HepG2 (cell line): ENCODE measurements at regions not wholly inside any gene's neighbourhood (a gene's known extent, or its start where the extent isn't known, plus 50 kb on each side); places are given as distances from the start of the nearest gene placed in this dataset.

Experiments
- ATAC-seq: fragments of 200-7000 bp; cut with Tn5 transposase; 3 replicates; pipeline ENCODE4 v1.9.1; 2020; ENCODE audit warnings: mild to moderate bottlenecking, moderate library complexity
- BruUV-seq: library from RNA; stranded (reverse); fragments of 400-500 nt; replicated peaks from 2 replicates; lab custom pipeline; 2021; lab: Mats Ljungman, UMichigan
- CTCF ChIA-PET: fragments of 300-600 bp; formaldehyde crosslinking; extraction: SDS; loops from one replicate; lab custom pipeline; 2021; ENCODE audit warnings: low total read pairs, inconsistent platforms, low intra/inter-chr PET ratio; lab: Yijun Ruan, JAX
- POLR2A ChIA-PET: fragments of 350-600 bp; sonication (Branson Sonifier 250); formaldehyde crosslinking; loops from one replicate; lab custom pipeline; 2020; ENCODE audit warnings: antibody characterized with exemption, inconsistent platforms; lab: Yijun Ruan, JAX
- DNase-seq: peaks from one replicate; pipeline ENCODE4 v3.0.0-alpha.2; 2015; ENCODE audit warnings: low spot score
- FAIRE-seq: peaks from 3 replicates; lab custom pipeline; 2011; peaks lifted over from hg19 to GRCh38; lab: Jason Lieb, UNC
- H2AFZ ChIP-seq: one replicate; pipeline ENCODE4 v1.6.1; 2011; ENCODE audit warnings: low read length, inconsistent platforms
- H3K27ac ChIP-seq: fragments of 300-600 bp; 3 replicates; pipeline ENCODE4 v1.8.0; 2011; ENCODE audit warnings: mixed run types, mild to moderate bottlenecking, mixed read lengths, low read length, inconsistent platforms; ENCODE audit not compliant: insufficient read depth; ENCODE audit errors: extremely low read length
- H3K27me3 ChIP-seq, 2 experiments: fragments of 200-600 bp in 1 of 2; 2 replicates in 1 of 2; 3 replicates in 1 of 2; pipeline versions ENCODE4 v1.6.0 to v1.8.0; 2011; ENCODE audit warnings: low read length in 2 of 2, mild to moderate bottlenecking in 2 of 2, moderate library complexity in 2 of 2, inconsistent platforms in 1 of 2; ENCODE audit not compliant: insufficient read depth in 2 of 2, control insufficient read depth in 1 of 2
- H3K36me3 ChIP-seq, 2 experiments: fragments of 200-600 bp in 1 of 2; replicated peaks in 1 of 2; 2 replicates in 1 of 2; 3 replicates in 1 of 2; pipeline versions ENCODE4 v1.5.1 to v1.8.0; 2011; ENCODE audit warnings: low read length in 2 of 2, inconsistent platforms in 1 of 2; ENCODE audit not compliant: insufficient read depth in 2 of 2, control insufficient read depth in 1 of 2
- H3K4me1 ChIP-seq: 2 replicates; pipeline ENCODE4 v1.5.1; 2012; ENCODE audit warnings: low read length, inconsistent platforms; ENCODE audit not compliant: insufficient read depth
- H3K4me2 ChIP-seq: 2 replicates; pipeline ENCODE4 v1.6.0; 2011; ENCODE audit warnings: low read depth, low read length, inconsistent platforms
- H3K4me3 ChIP-seq, 3 experiments: fragments of 200-600 bp in 1 of 3; sonication (generic), shearing (Covaris generic) in 1 of 3; replicated peaks in 1 of 3; 2 replicates each; pipeline ENCODE4 v1.5.1; 2011 to 2016; ENCODE audit warnings: low read length in 3 of 3, inconsistent platforms in 2 of 3, low read depth in 2 of 3, mild to moderate bottlenecking in 2 of 3, control low read depth in 1 of 3, mixed read lengths in 1 of 3; ENCODE audit not compliant: insufficient read depth in 1 of 3
- H3K79me2 ChIP-seq: one replicate; pipeline ENCODE4 v1.6.1; 2011; ENCODE audit warnings: low read length, inconsistent platforms; ENCODE audit not compliant: insufficient read depth
- H3K9ac ChIP-seq: 2 replicates; pipeline ENCODE4 v1.6.0; 2011; ENCODE audit warnings: mild to moderate bottlenecking, low read depth, low read length, inconsistent platforms; ENCODE audit not compliant: insufficient read depth
- H3K9me3 ChIP-seq: 2 replicates; pipeline ENCODE4 v1.5.1; 2012; ENCODE audit warnings: mild to moderate bottlenecking, low read length
- H4K20me1 ChIP-seq: 2 replicates; pipeline ENCODE4 v1.6.0; 2011; ENCODE audit warnings: inconsistent platforms, mild to moderate bottlenecking, low read length, moderate library complexity; ENCODE audit not compliant: insufficient read depth
- NRL ChIP-seq: sonication (generic); formaldehyde crosslinking; IDR thresholded peaks from 2 replicates; pipeline ENCODE4 v1.5.0; 2020; ENCODE audit warnings: missing genetic modification reagents, mild to moderate bottlenecking, moderate library complexity, borderline replicate concordance
- RARG ChIP-seq: sonication (generic); formaldehyde crosslinking; IDR thresholded peaks from 2 replicates; pipeline ENCODE4 v1.4.0; 2020; ENCODE audit warnings: low read depth, mild to moderate bottlenecking, missing genetic modification reagents
- SRSF4 ChIP-seq: fragments of 200-400 bp; formaldehyde crosslinking; IDR thresholded peaks from one replicate; pipeline ENCODE4 v1.6.1; 2018; ENCODE audit warnings: mild to moderate bottlenecking, low read depth, low read length, moderate library complexity; ENCODE audit not compliant: poor library complexity, severe bottlenecking
- THYN1 ChIP-seq: sonication (generic); formaldehyde crosslinking; IDR thresholded peaks from 2 replicates; pipeline ENCODE4 v1.8.1; 2023; ENCODE audit warnings: low read depth, mild to moderate bottlenecking, moderate library complexity, missing genetic modification reagents, borderline replicate concordance
- ZNF367 ChIP-seq: sonication (generic); formaldehyde crosslinking; IDR thresholded peaks from 2 replicates; pipeline ENCODE4 v1.4.0; 2020; ENCODE audit warnings: missing genetic modification reagents, borderline replicate concordance
- WGBS: methylation state at CpG from one replicate; pipeline ENCODE4 v1.1.6; 2017; ENCODE audit warnings: low lambda C conversion rate; 5-methylcytosine and 5-hydroxymethylcytosine counted together
- in situ Hi-C: cut with HindIII; loops from 2 replicates; pipeline ENCODE4 v1.10.0; 2017; ENCODE audit warnings: low pct_unique_long_range_greater_than_20kb; ENCODE audit not compliant: extremely low pct_ligation_motif_present
- intact Hi-C: fragments of 100-400 bp; cut with micrococcal nuclease; formaldehyde crosslinking; loops from one replicate; pipeline ENCODE4 v1.10.0; 2022; ENCODE audit not compliant: unreplicated experiment
- TF ChIP-seq, protein P1 (sequence below): fragments of 450-650 bp; IDR thresholded peaks from 2 replicates; pipeline ENCODE4 v1.6.1; 2017; ENCODE audit warnings: mild to moderate bottlenecking
- TF ChIP-seq, protein P2 (sequence below): sonication (generic); formaldehyde crosslinking; IDR thresholded peaks from 2 replicates; pipeline ENCODE4 v1.8.0; 2022; ENCODE audit warnings: mild to moderate bottlenecking, missing genetic modification reagents; ENCODE audit not compliant: insufficient replicate concordance
- TF ChIP-seq, protein P3 (sequence below): sonication (generic); formaldehyde crosslinking; IDR thresholded peaks from 2 replicates; pipeline ENCODE4 v1.5.1; 2020; ENCODE audit warnings: missing genetic modification reagents, mild to moderate bottlenecking, borderline replicate concordance
- TF ChIP-seq, protein P4 (sequence below): sonication (generic); formaldehyde crosslinking; IDR thresholded peaks from 2 replicates; pipeline ENCODE4 v1.4.0; 2020; ENCODE audit warnings: missing genetic modification reagents

DNA sequence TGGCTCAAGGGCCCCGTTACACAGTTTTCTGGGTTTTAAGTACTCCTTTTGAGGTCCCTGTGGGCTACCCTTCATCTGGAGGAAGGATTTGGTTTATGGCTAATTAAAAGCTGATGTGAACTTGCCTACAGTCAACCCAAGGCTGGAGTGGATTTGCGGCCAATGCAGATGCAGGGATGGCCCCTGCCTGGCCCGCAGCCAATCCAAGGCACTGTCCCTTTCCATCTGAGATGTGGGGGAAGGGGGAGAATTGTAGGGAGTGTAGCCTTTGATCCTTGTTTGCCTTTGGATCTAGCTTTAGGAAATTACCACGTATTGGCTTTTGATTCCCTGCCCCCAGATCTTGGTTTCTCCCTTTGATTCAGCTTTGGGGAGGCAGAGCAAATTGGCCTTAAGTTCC, 128.0 kb upstream of the GGTLC1 start:
- H3K9ac ChIP-seq = no peak overlapping the region
- H2AFZ ChIP-seq = no peak overlapping the region
- H3K79me2 ChIP-seq = no peaks in the 10 kb centered on the region
- no peak overlapping the region for H3K4me2 ChIP-seq
- no peaks in the 10 kb centered on the region for H3K9me3 ChIP-seq
- BruUV-seq = no TSS peak
- no peak for ATAC-seq
- 20% methylated on average over 4 of the region's 4 CpGs for WGBS
- FAIRE-seq = no peak
- CTCF ChIA-PET = no interaction called here
- no peaks in the 10 kb centered on the region; a peak in 1 of 5 replicates for H3K27me3 ChIP-seq
- POLR2A ChIA-PET = no interaction called here
- no peaks in the 10 kb centered on the region for H3K4me1 ChIP-seq
- no peak for DNase-seq
- no peaks in the 10 kb centered on the region for H3K36me3 ChIP-seq
- TF ChIP-seq RARG (CRISPR knock-in tag) (no peak), ZNF367 (CRISPR knock-in tag) (no peak), SRSF4 (no peak), THYN1 (CRISPR knock-in tag) (no peak), NRL (no peak)
- TF ChIP-seq, protein P1, sequence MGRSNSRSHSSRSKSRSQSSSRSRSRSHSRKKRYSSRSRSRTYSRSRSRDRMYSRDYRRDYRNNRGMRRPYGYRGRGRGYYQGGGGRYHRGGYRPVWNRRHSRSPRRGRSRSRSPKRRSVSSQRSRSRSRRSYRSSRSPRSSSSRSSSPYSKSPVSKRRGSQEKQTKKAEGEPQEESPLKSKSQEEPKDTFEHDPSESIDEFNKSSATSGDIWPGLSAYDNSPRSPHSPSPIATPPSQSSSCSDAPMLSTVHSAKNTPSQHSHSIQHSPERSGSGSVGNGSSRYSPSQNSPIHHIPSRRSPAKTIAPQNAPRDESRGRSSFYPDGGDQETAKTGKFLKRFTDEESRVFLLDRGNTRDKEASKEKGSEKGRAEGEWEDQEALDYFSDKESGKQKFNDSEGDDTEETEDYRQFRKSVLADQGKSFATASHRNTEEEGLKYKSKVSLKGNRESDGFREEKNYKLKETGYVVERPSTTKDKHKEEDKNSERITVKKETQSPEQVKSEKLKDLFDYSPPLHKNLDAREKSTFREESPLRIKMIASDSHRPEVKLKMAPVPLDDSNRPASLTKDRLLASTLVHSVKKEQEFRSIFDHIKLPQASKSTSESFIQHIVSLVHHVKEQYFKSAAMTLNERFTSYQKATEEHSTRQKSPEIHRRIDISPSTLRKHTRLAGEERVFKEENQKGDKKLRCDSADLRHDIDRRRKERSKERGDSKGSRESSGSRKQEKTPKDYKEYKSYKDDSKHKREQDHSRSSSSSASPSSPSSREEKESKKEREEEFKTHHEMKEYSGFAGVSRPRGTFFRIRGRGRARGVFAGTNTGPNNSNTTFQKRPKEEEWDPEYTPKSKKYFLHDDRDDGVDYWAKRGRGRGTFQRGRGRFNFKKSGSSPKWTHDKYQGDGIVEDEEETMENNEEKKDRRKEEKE = no peak
- TF ChIP-seq, protein P2, sequence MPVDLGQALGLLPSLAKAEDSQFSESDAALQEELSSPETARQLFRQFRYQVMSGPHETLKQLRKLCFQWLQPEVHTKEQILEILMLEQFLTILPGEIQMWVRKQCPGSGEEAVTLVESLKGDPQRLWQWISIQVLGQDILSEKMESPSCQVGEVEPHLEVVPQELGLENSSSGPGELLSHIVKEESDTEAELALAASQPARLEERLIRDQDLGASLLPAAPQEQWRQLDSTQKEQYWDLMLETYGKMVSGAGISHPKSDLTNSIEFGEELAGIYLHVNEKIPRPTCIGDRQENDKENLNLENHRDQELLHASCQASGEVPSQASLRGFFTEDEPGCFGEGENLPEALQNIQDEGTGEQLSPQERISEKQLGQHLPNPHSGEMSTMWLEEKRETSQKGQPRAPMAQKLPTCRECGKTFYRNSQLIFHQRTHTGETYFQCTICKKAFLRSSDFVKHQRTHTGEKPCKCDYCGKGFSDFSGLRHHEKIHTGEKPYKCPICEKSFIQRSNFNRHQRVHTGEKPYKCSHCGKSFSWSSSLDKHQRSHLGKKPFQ (CRISPR knock-in tag) = no peak
- TF ChIP-seq, protein P3, sequence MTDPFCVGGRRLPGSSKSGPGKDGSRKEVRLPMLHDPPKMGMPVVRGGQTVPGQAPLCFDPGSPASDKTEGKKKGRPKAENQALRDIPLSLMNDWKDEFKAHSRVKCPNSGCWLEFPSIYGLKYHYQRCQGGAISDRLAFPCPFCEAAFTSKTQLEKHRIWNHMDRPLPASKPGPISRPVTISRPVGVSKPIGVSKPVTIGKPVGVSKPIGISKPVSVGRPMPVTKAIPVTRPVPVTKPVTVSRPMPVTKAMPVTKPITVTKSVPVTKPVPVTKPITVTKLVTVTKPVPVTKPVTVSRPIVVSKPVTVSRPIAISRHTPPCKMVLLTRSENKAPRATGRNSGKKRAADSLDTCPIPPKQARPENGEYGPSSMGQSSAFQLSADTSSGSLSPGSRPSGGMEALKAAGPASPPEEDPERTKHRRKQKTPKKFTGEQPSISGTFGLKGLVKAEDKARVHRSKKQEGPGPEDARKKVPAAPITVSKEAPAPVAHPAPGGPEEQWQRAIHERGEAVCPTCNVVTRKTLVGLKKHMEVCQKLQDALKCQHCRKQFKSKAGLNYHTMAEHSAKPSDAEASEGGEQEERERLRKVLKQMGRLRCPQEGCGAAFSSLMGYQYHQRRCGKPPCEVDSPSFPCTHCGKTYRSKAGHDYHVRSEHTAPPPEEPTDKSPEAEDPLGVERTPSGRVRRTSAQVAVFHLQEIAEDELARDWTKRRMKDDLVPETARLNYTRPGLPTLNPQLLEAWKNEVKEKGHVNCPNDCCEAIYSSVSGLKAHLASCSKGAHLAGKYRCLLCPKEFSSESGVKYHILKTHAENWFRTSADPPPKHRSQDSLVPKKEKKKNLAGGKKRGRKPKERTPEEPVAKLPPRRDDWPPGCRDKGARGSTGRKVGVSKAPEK (CRISPR knock-in tag) = no peak
- TF ChIP-seq, protein P4, sequence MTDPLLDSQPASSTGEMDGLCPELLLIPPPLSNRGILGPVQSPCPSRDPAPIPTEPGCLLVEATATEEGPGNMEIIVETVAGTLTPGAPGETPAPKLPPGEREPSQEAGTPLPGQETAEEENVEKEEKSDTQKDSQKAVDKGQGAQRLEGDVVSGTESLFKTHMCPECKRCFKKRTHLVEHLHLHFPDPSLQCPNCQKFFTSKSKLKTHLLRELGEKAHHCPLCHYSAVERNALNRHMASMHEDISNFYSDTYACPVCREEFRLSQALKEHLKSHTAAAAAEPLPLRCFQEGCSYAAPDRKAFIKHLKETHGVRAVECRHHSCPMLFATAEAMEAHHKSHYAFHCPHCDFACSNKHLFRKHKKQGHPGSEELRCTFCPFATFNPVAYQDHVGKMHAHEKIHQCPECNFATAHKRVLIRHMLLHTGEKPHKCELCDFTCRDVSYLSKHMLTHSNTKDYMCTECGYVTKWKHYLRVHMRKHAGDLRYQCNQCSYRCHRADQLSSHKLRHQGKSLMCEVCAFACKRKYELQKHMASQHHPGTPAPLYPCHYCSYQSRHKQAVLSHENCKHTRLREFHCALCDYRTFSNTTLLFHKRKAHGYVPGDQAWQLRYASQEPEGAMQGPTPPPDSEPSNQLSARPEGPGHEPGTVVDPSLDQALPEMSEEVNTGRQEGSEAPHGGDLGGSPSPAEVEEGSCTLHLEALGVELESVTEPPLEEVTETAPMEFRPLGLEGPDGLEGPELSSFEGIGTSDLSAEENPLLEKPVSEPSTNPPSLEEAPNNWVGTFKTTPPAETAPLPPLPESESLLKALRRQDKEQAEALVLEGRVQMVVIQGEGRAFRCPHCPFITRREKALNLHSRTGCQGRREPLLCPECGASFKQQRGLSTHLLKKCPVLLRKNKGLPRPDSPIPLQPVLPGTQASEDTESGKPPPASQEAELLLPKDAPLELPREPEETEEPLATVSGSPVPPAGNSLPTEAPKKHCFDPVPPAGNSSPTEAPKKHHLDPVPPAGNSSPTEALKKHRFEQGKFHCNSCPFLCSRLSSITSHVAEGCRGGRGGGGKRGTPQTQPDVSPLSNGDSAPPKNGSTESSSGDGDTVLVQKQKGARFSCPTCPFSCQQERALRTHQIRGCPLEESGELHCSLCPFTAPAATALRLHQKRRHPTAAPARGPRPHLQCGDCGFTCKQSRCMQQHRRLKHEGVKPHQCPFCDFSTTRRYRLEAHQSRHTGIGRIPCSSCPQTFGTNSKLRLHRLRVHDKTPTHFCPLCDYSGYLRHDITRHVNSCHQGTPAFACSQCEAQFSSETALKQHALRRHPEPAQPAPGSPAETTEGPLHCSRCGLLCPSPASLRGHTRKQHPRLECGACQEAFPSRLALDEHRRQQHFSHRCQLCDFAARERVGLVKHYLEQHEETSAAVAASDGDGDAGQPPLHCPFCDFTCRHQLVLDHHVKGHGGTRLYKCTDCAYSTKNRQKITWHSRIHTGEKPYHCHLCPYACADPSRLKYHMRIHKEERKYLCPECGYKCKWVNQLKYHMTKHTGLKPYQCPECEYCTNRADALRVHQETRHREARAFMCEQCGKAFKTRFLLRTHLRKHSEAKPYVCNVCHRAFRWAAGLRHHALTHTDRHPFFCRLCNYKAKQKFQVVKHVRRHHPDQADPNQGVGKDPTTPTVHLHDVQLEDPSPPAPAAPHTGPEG (CRISPR knock-in tag) = no peak
- TF ChIP-seq, all 625 proteins: peak for 0
- intact Hi-C loops (no loop called here), in situ Hi-C loops (no loop called here)
- no peaks in the 10 kb centered on the region for H4K20me1 ChIP-seq
- H3K27ac ChIP-seq = no peak overlapping the region
- H3K4me3 ChIP-seq = no peak overlapping the region
